GM21423 (cell line): ENCODE measurements at regions not wholly inside any gene's neighbourhood (a gene's known extent, or its start where the extent isn't known, plus 50 kb on each side); places are given as distances from the start of the nearest gene placed in this dataset.
"Not testable (repeated sequence)": the region's sequence is repeated elsewhere in the genome, so short reads cannot be mapped to it uniquely, and the experiment has no call there.

ENCODE experiments used
- ATAC-seq: cut with Tn5 transposase; IDR thresholded peaks from one replicate; pipeline ENCODE4 v1.9.1; 2021; ENCODE audit warnings: mild to moderate bottlenecking, moderate library complexity; ENCODE audit not compliant: unreplicated experiment

DNA sequence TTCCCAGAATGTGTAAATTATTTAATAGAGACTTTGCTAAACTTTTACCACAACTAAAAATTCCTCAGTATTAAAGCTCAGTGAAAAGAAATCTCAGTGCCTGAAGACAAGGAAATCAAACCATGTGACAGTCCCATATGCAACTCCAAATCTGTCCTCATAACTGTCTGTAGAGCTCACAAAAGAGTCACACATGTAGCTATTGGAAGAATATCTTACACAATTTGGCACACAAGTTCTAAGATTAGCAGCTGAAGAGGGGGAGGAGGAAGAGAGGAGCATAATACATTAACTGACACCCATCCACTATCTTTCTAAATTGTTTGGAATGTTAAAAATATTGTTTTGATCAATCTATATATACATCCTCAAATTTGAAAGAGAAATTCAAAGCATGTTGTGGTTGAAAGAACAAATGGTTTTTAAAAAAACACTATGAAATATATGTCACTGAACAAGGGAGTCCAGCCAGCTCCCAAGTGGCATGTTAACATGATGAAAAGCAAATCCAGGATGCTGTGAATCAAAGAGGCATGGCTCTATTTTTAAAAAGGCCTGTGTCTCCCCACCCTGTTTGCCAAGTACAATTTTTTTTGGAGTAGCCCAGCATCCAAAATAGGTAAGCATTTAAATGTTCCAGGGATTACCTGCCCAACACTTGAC is 126.3 kb upstream of the NANOGP8 start:
- ATAC-seq: no peak

DNA sequence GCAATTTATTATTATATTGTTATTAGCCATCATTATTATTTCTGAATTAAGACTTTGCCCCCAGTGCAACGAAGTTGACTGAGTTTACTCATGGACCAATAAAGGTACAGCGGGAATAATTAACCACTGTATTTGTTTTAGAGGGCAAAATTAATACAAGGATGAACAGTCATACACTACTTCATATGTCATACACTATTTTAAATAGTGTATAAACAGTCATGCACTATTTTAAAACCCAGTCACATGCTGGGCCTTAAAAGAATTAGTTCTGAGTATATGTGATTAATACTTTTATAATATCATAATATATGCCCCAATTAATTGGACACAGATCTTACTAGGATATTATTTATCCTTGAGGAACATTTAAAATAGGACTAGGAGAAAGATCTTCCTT is 125.3 kb upstream of the NANOGP8 start:
- no peak for ATAC-seq

DNA sequence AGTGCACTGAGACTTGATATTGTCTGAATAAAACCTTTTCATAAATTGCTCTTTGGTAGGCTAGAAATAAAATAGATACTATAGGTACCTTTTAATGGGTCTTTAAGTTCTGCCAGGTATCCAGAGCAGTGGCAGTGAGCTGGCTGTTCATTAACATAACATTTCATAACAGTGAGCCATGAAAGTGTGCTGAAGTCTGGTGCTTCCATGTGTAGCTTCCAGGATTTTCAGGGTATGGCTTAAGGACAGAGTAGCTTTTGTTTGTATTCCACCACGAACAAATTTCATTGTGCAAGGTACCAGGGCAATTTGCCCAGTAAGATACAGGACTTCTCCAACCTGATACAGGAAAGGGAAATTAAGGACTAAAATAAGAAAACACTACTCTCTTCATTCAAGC is 124.7 kb upstream of the NANOGP8 start:
- no peak for ATAC-seq

DNA sequence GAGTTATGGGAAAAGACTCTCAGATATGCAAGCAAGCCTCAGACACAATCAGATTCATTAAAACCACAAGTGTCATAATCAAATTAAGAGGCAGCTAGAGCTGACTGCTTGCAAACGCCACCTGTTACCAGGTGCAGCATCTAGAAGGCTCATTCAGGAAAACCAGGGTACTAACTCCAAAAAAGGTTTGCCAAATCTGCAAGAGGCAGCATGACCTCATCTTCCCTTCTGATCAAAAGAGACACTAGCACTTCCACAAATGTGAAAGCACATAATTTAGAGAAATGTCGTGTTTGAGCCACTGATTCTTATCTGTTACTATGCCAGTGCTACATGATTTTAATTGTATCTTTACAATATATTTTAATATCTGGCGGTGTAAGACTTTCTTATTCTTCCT is 123.3 kb upstream of the NANOGP8 start:
- ATAC-seq: no peak

DNA sequence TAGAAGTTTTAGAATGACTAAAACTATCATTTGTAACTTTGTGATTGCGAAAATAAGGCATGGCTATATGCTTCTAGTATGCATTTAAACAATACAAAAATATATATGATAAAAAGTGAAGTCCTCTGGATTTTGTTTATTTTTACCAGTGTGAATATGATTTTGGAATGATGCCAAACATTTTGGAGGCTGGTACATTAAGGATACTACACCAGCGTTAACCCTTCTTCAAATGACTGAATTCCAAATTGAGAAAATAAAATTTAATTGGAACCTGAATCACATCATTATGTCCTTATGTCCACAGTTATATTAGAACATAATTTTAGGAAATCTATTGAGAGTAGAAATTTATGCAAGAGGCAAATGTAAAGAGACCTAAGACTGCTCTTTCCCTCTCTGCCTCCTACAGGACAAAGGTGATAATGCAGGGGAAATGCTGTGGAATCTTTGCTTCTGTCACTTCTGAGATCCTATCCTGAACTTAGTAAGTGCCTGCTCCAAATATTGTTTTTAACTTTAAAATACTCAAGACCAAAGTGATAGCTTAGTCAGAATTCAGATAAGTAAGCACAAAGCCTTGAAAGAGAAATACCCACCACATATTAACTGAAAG is 121.1 kb upstream of the NANOGP8 start:
- no peak for ATAC-seq

DNA sequence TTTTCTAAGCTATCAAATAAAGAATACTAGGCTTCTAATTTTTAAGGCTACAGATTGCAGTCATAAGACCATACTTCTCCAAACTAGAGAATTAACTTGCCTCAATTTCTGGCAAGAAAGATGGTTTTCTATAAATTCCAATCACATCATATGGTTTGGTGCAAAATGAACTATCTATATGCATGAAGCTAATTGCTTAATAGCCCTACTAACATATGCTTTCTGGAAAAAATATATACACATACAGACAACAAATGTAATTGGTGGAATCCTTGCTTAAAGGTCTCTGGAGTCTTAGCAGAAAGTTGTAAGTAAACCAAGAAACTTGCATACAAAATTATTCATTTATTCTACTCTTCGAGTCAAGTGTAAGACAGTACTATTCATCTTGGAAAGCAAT is 113.1 kb upstream of the NANOGP8 start:
- ATAC-seq: no peak

DNA sequence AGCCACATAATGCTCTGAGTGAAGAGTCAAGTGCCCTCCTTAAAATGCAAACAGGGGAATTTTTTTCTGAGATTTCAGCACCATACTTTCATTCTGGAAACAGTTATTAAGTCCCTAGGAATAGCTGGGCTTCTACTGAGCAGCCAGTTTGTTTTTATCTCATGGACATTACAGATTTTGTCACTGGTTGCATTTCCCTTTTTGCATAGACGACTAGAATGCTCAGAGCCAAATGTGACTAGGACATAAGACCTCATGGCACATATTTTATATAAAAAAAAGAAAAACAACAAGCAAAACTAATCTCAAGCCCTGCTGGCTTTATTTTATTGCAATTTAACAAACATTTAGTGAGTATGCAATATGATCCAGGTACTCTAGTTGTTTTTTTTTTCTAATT is 112.7 kb upstream of the NANOGP8 start:
- ATAC-seq: no peak

DNA sequence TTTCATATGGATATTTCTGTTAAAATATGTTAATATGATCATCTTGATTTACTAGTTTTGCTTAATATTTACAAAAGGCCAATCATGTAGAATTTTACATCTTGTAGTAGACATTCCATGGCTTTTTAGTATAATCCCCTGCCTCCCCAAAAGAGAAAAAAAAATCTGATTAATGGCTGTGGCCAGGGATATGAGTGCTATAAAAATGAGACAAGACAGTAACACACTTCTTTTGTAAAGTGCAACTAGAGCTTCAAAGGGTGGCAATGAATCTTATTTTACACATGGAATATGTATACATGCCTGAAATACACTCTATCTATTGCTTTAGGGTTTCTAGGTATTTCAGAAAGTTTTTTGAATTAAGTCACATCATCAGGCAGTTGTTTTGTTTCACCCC is 112.2 kb upstream of the NANOGP8 start:
- ATAC-seq: no peak

DNA sequence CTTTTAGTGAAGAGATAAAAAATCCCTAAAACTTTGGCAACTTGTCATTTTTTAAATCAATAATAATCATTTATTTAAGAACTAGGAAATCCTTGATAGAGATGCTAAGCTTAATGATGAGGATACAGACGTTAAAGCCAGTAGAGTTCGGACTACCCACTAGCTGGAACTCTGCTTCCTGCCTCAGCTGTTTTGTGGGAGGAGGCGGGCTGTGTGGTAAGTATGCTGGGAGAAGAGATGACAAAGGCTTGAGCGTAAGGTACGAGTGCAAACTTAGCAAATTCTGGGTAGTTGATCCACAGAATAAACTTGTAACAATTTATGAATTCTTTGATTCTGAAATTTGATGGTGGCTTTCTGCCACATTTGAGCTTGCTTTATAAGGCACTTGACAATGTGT is 111.2 kb upstream of the NANOGP8 start:
- no peak for ATAC-seq

DNA sequence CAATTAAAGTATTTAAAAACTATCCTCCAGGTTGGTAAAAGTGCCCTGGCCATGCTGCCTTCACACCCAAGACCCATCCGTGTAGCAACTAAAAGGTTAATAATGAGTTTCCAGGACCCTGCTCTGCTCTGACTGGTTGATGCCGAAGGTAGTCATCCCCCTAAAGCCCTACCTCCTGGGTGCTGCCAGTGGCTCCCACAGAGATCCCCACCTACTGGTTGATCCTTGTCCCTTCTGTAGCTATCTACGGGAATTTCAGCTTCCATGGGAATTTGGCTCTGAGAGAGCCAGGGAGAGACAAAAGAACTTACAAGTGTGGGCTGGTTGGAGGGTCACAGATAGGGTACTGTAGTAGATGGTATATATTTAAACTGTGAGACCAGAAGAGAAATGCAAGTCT is 110.6 kb upstream of the NANOGP8 start:
- ATAC-seq: no peak

DNA sequence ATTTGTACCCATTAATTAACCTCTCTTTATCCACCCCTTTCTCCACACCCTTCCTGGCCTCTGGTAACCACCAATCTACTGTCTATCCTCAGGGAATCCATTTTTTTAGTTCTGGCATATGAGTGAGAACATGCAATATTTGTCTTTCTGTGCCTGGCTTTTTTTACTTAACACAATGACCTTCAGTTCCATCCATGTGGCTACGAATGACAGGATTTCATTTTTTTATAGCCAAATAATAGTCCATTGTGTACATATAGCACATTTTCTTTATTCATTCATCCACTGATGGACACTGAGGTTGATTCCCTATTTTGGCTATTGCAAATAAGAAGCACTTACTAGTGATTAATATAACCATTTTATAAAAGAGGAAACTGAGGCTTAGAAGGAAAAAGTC is 109.9 kb upstream of the NANOGP8 start:
- ATAC-seq: no peak

DNA sequence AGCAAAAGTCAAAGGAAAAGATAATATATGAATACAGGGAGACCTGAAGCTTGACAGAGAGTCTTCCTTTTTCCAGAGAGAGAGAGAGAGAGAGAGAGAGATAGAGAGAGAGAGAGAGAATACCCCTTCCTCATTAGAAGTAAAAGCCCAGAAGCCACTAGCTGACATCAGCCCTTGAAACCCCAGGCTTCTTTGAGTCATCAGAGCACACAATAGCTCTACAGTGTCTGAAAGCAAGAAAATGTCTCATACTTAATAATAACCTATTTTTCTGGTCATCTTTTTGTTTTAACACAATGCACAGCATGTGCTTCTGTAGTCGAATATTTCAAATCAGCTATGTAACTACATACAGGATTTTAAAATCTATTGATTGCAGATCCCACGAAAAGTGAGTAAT is 109.2 kb upstream of the NANOGP8 start:
- ATAC-seq: no peak

DNA sequence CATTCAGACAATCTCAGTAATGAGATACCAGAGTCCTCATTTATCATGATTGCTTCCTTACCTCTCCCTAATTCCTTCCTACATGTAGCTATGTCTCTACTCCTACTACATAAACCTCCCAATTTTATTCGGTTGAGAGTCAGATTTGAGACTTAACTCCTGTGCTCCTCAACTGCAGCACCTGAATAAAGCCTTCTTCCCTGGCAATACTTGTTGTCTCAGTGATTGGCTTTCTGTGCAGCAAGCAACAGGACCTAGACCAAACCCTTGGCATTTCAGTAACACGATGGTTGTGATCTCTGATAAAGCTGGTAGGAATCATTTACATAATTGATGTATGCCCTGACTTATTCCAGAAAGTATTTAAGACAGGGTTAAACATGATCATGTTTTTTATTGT is 106.7 kb upstream of the NANOGP8 start:
- ATAC-seq: no peak

DNA sequence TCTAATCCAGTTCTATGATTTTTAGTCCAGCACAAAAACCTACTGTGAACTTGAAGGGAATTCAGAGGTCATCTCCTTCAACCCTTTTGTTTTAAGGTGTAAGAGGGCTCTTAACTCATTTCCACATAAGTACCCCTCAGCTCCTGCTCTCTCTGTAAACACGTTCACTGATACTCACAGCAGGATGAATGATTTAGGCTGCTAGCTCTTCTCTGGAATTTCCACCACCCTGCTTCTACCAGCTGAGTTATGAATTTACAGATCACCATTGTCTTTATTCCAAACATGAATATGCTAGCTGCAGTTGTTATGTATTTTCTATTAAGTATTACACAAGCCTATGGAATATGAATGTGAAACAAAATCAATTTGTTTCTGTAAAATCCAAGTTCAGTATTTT is 101.3 kb upstream of the NANOGP8 start:
- ATAC-seq: no peak

DNA sequence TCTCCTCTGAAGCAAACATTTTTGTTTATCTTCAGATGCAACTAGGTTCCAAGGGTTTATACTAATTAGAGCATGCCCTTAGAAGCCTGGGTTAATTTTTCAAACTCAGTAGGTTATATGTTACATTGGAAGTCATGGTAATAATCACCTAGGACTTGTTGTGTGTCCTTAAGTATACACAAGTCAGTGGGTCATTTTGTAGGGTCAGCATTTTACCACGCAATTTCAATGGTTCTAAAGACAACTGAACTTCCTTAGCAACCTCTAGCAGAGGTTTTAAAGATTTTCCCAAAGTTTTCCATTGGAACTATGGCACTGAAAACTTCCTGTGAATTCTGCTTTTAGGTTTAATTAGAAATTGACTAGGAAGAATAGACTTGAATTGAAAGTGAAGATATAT is 99.6 kb upstream of the NANOGP8 start:
- no peak for ATAC-seq

DNA sequence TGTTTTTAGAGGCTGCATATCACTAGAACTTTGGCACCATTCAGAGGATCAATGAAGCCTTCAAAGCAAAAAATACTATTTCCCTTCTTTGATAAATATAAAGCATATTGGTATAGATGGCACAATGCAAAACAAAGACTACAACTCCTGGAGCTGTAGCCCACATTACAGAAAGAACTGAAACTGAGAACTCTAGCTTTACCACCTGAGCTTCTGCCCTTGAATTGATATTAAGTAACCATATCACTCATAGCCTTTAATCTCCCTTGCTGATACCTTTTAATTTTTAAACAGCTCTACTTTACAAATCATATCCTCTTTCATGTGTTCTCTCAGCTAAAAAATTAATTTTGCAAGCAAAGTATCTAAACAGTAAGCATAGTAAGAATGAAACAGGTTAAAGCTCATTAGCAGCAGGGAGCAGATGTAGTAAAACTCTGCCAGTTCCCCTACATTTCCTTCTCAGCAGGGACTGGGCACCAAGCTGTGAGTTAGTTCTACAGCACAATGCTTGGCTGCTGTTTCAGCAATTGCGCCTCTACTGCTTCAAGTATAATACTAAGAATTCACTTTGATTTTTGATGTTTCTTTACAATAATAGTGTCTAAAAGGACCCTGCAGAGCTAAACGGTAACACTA is 97.9 kb upstream of the NANOGP8 start:
- peak; percentile 85 for ATAC-seq

DNA sequence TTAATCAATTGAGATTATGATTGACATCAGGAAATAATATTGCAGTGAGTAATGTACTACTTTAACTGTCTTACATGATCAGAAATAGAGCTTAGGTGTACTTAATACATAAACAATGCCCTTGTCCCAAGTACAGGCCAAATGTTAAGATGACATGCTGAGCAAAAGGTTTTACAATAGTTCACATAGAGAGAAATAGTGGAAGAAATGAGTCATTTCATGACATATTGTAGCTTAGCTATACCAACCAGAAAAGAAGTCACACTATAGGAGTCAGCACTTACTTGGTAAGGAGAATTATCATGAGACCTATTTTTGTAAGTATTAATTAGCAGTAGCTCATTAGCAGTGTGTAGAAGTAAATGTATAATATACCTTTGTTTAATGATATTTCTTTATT is 96.4 kb upstream of the NANOGP8 start:
- ATAC-seq: peak; percentile 52

DNA sequence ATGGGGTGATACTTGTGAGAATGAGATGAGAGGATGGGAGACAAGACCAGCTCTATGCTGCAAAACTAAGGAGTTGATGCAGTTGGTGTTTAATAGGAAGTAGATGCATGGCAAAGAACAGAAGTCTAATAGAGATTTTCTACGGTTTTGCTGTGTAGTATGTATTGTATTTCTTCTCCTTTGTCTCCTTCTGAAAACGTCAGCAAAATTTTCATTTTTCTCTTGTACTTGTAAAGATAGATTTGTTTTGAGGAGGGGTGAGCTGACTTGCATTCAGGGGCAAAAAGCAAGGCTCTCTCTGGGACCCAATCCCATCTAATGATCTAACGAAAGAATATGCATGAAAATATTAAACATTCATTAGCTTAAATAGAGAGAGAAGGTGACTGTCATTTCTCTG is 94.6 kb upstream of the NANOGP8 start:
- ATAC-seq: no peak

DNA sequence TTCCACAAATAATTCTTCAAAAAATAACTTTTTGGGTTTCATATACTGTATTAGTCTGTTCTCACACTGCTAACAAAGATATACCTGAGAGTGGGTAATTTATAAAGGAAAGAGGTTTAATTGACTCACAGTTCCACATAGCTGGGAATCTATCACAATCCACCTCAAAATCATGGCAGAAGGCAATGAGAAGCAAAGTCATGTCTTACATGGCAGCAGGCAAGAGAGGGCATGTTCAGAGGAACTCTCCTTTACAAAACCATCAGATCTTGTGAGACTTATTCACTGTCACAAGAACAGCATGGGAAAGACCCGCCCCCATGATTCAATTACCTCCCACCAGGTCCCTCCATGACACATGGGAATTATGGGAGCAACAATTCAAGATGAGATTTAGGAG is 93.1 kb upstream of the NANOGP8 start:
- ATAC-seq: not testable (repeated sequence)

DNA sequence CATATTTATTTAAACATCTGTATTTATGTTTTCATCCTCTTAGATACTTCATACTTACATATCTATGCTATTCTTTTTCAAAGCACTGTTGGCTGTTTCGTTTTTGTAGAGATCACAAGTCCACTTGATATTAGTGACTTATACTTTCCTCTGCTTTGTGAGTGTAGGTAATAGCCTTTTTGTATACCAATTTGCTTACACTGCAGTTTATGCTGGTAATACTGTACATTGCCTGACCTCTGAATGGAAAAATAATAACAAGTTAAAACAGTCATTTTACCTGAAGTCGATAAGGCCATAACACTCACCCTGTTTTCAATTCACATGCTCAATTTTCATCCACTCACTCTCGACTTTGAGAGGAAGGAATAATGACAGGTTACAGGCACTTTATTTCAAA is 89.9 kb upstream of the NANOGP8 start:
- no peak for ATAC-seq

DNA sequence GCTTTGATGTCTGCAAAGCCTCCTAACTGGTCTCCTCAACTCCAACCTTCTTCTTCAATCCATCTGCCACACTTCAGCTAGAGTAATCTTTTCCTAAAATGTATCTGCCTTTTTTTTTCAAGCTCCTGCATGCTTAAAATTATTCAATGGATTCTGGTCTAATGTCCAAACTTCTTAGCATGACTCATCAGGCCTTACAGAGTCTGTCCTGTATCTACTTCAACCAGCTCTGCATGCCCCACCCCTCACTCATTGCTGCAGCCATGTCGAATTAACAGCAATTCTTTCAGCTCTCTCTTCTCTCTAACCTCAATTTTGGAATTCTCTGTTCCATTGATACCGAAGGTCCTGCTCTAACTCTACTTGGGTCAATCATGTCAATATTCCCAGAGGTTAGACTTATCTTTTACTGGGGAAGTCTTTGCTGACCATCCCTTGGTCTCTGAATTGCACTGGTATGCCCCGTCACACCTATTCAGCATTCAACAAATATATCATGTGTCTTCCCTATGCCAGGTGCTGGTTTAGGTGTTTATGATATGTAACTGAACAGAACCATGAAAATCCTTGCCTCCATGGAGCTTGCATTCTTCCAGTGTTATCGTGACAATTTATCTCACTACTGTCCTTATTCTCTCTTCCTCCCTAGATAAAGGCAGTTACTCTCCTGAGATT is 88.5 kb upstream of the NANOGP8 start:
- ATAC-seq: no peak

DNA sequence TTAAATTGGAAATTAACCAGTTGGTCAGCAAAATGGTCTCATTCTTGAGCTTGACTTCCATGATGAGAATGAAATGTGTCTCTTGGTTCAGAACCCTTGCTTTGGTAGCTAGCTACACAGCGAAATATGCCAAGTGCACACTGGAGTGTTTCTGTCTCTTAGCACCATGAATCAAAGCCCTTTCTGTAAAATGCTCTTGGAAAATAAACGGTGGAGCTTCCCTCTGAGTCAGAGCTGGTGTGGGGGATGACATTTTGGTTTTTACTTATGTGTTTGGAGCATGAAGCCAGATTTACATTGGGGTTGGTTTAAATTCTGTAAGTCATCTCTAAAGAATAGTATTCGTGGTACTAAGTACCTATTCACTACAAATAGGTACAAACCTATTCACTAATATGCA is 85.1 kb upstream of the NANOGP8 start:
- no peak for ATAC-seq
